ENCODE measurements at regions not wholly inside any gene's neighbourhood (a gene's known extent, or its start where the extent isn't known, plus 50 kb on each side); places are given as distances from the start of the nearest gene placed in this dataset.

- Histone ChIP-seq H3K36me3 (ENCODE audit: insufficient read depth, low read length) (no peaks in the 10 kb centered on the region), H3K27ac (ENCODE audit: low read depth, low read length) (no peak overlapping the region), H3K27me3 (ENCODE audit: insufficient read depth, low read length) (no peaks in the 10 kb centered on the region), H3K79me2 (ENCODE audit: control insufficient read depth, insufficient read depth, low read length, unreplicated experiment) (no peaks in the 10 kb centered on the region), H2AFZ (ENCODE audit: low read length, unreplicated experiment) (no peak overlapping the region), H3K4me3 (ENCODE audit: low read depth, low read length) (no peak overlapping the region), H3K4me1 (ENCODE audit: control insufficient read depth, insufficient read depth, low read length, unreplicated experiment) (peaks cover 13% of the 10 kb centered on the region)
Measured at GRCh38 chr13:75231235-75231634, 250.7 kb downstream of the TBC1D4 start.

GRCh38 chr13:75226733-75227435, 255.1 kb downstream of the TBC1D4 start:
- Histone ChIP-seq H3K36me3 (ENCODE audit: insufficient read depth, low read length) (no peaks in the 10 kb centered on the region), H3K4me3 (ENCODE audit: low read depth, low read length) (no peak overlapping the region), H3K4me1 (ENCODE audit: control insufficient read depth, insufficient read depth, low read length, unreplicated experiment) (peaks cover 16% of the 10 kb centered on the region), H3K79me2 (ENCODE audit: control insufficient read depth, insufficient read depth, low read length, unreplicated experiment) (no peaks in the 10 kb centered on the region), H3K27me3 (ENCODE audit: insufficient read depth, low read length) (no peaks in the 10 kb centered on the region), H2AFZ (ENCODE audit: low read length, unreplicated experiment) (peak overlapping the region; percentile 57), H3K27ac (ENCODE audit: low read depth, low read length) (peak overlapping the region; percentile 67)

GRCh38 chr13:75226092-75226491, 255.9 kb downstream of the TBC1D4 start:
- no peaks in the 10 kb centered on the region for H3K36me3 ChIP-seq (ENCODE audit: insufficient read depth, low read length)
- peaks cover 16% of the 10 kb centered on the region for H3K4me1 ChIP-seq (ENCODE audit: control insufficient read depth, insufficient read depth, low read length, unreplicated experiment)
- H3K27ac ChIP-seq (ENCODE audit: low read depth, low read length) = peak overlapping the region; percentile 67
- peak overlapping the region; percentile 57 for H2AFZ ChIP-seq (ENCODE audit: low read length, unreplicated experiment)
- H3K79me2 ChIP-seq (ENCODE audit: control insufficient read depth, insufficient read depth, low read length, unreplicated experiment) = no peaks in the 10 kb centered on the region
- H3K4me3 ChIP-seq (ENCODE audit: low read depth, low read length) = no peak overlapping the region
- H3K27me3 ChIP-seq (ENCODE audit: insufficient read depth, low read length) = no peaks in the 10 kb centered on the region

GRCh38 chr13:75225288-75226032, 256.5 kb downstream of the TBC1D4 start:
- H3K79me2 ChIP-seq (ENCODE audit: control insufficient read depth, insufficient read depth, low read length, unreplicated experiment) = no peaks in the 10 kb centered on the region
- no peaks in the 10 kb centered on the region for H3K36me3 ChIP-seq (ENCODE audit: insufficient read depth, low read length)
- no peak overlapping the region for H3K4me3 ChIP-seq (ENCODE audit: low read depth, low read length)
- H3K27ac ChIP-seq (ENCODE audit: low read depth, low read length) = no peak overlapping the region
- H2AFZ ChIP-seq (ENCODE audit: low read length, unreplicated experiment) = no peak overlapping the region
- no peaks in the 10 kb centered on the region for H3K27me3 ChIP-seq (ENCODE audit: insufficient read depth, low read length)
- H3K4me1 ChIP-seq (ENCODE audit: control insufficient read depth, insufficient read depth, low read length, unreplicated experiment) = peaks cover 16% of the 10 kb centered on the region

- H3K79me2 ChIP-seq (ENCODE audit: control insufficient read depth, insufficient read depth, low read length, unreplicated experiment) = no peaks in the 10 kb centered on the region
- no peak overlapping the region for H3K4me3 ChIP-seq (ENCODE audit: low read depth, low read length)
- no peaks in the 10 kb centered on the region for H3K36me3 ChIP-seq (ENCODE audit: insufficient read depth, low read length)
- peaks cover 16% of the 10 kb centered on the region for H3K4me1 ChIP-seq (ENCODE audit: control insufficient read depth, insufficient read depth, low read length, unreplicated experiment)
- H2AFZ ChIP-seq (ENCODE audit: low read length, unreplicated experiment) = no peak overlapping the region
- H3K27ac ChIP-seq (ENCODE audit: low read depth, low read length) = no peak overlapping the region
- H3K27me3 ChIP-seq (ENCODE audit: insufficient read depth, low read length) = no peaks in the 10 kb centered on the region
Measured at GRCh38 chr13:75224053-75224742, 257.8 kb downstream of the TBC1D4 start.

GRCh38 chr13:75222031-75222430, 259.9 kb downstream of the TBC1D4 start:
- Histone ChIP-seq H2AFZ (ENCODE audit: low read length, unreplicated experiment) (no peak overlapping the region), H3K36me3 (ENCODE audit: insufficient read depth, low read length) (no peaks in the 10 kb centered on the region), H3K79me2 (ENCODE audit: control insufficient read depth, insufficient read depth, low read length, unreplicated experiment) (no peaks in the 10 kb centered on the region), H3K27ac (ENCODE audit: low read depth, low read length) (no peak overlapping the region), H3K4me3 (ENCODE audit: low read depth, low read length) (no peak overlapping the region), H3K27me3 (ENCODE audit: insufficient read depth, low read length) (no peaks in the 10 kb centered on the region), H3K4me1 (ENCODE audit: control insufficient read depth, insufficient read depth, low read length, unreplicated experiment) (peaks cover 15% of the 10 kb centered on the region)

- H3K79me2 ChIP-seq (ENCODE audit: control insufficient read depth, insufficient read depth, low read length, unreplicated experiment) = no peaks in the 10 kb centered on the region
- H3K27me3 ChIP-seq (ENCODE audit: insufficient read depth, low read length) = no peaks in the 10 kb centered on the region
- peaks cover 4% of the 10 kb centered on the region for H3K4me1 ChIP-seq (ENCODE audit: control insufficient read depth, insufficient read depth, low read length, unreplicated experiment)
- no peak overlapping the region for H3K4me3 ChIP-seq (ENCODE audit: low read depth, low read length)
- H2AFZ ChIP-seq (ENCODE audit: low read length, unreplicated experiment) = no peak overlapping the region
- H3K36me3 ChIP-seq (ENCODE audit: insufficient read depth, low read length) = no peaks in the 10 kb centered on the region
- no peak overlapping the region for H3K27ac ChIP-seq (ENCODE audit: low read depth, low read length)
Measured at GRCh38 chr13:75220861-75221260, 261.1 kb downstream of the TBC1D4 start.

GRCh38 chr13:75220238-75220542, 261.8 kb downstream of the TBC1D4 start:
- peaks cover 4% of the 10 kb centered on the region for H3K4me1 ChIP-seq (ENCODE audit: control insufficient read depth, insufficient read depth, low read length, unreplicated experiment)
- no peak overlapping the region for H2AFZ ChIP-seq (ENCODE audit: low read length, unreplicated experiment)
- no peak overlapping the region for H3K27ac ChIP-seq (ENCODE audit: low read depth, low read length)
- H3K4me3 ChIP-seq (ENCODE audit: low read depth, low read length) = 0 out of 2 replicates have a peak overlapping the region, but pooled peaks have one; percentile 77
- H3K79me2 ChIP-seq (ENCODE audit: control insufficient read depth, insufficient read depth, low read length, unreplicated experiment) = no peaks in the 10 kb centered on the region
- no peaks in the 10 kb centered on the region for H3K36me3 ChIP-seq (ENCODE audit: insufficient read depth, low read length)
- H3K27me3 ChIP-seq (ENCODE audit: insufficient read depth, low read length) = no peaks in the 10 kb centered on the region

- H3K27ac ChIP-seq (ENCODE audit: low read depth, low read length) = no peak overlapping the region
- H3K27me3 ChIP-seq (ENCODE audit: insufficient read depth, low read length) = no peaks in the 10 kb centered on the region
- H3K4me3 ChIP-seq (ENCODE audit: low read depth, low read length) = peak overlapping the region; percentile 77
- peaks cover 4% of the 10 kb centered on the region for H3K4me1 ChIP-seq (ENCODE audit: control insufficient read depth, insufficient read depth, low read length, unreplicated experiment)
- peak overlapping the region; percentile 83 for H2AFZ ChIP-seq (ENCODE audit: low read length, unreplicated experiment)
- no peaks in the 10 kb centered on the region for H3K36me3 ChIP-seq (ENCODE audit: insufficient read depth, low read length)
- no peaks in the 10 kb centered on the region for H3K79me2 ChIP-seq (ENCODE audit: control insufficient read depth, insufficient read depth, low read length, unreplicated experiment)
Measured at GRCh38 chr13:75219479-75220237, 262.3 kb downstream of the TBC1D4 start.

- Histone ChIP-seq H3K36me3 (ENCODE audit: insufficient read depth, low read length) (no peaks in the 10 kb centered on the region), H3K4me3 (ENCODE audit: low read depth, low read length) (no peak overlapping the region), H3K4me1 (ENCODE audit: control insufficient read depth, insufficient read depth, low read length, unreplicated experiment) (peaks cover 4% of the 10 kb centered on the region), H3K79me2 (ENCODE audit: control insufficient read depth, insufficient read depth, low read length, unreplicated experiment) (no peaks in the 10 kb centered on the region), H3K27ac (ENCODE audit: low read depth, low read length) (no peak overlapping the region), H2AFZ (ENCODE audit: low read length, unreplicated experiment) (peak overlapping the region; percentile 45), H3K27me3 (ENCODE audit: insufficient read depth, low read length) (no peaks in the 10 kb centered on the region)
Measured at GRCh38 chr13:75217949-75218348, 264.0 kb downstream of the TBC1D4 start.

All from ACC112 (cell line).